GM18511 (cell line): ENCODE measurements at regions not wholly inside any gene's neighbourhood (a gene's known extent, or its start where the extent isn't known, plus 50 kb on each side); places are given as distances from the start of the nearest gene placed in this dataset.
A peak's percentile ranks its signal among the peaks of the same experiment; 100 is the strongest.

Source experiments
- ATAC-seq: cut with Tn5 transposase; IDR thresholded peaks from one replicate; pipeline ENCODE4 v1.9.1; 2021; ENCODE audit warnings: mild to moderate bottlenecking, moderate library complexity; ENCODE audit not compliant: unreplicated experiment

DNA sequence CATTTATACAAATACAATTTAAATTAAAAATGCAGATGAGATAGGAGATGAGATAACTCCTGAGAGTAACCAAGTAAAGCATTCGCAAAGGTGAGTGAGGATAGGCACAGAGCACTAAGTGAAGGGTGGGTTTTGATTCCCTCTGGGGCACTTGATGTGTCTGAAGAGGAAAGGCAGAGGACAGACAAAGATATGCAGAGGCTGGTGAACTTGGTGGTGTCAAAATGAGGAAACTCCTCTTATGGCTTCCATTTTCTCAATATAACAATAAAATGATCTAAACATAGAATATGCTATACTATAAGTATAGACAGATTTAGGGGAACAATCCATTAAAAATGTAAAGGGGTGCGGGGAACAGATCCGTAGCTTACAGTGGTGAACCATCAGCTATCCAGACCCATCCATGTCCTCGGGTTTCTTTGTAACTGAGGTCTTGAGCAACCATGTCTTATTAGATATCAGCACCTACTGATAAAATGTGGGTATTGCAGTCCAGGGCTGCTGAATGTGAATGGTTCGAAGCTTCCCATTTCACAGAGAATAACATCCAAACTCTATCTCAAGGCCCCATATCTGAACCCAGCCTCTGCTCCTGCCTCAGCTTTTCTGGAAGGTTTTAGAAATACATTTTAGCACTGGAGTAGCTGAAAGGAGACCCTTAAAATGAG is 73.9 kb upstream of the SLC10A2 start:
- peak; percentile 95 for ATAC-seq

DNA sequence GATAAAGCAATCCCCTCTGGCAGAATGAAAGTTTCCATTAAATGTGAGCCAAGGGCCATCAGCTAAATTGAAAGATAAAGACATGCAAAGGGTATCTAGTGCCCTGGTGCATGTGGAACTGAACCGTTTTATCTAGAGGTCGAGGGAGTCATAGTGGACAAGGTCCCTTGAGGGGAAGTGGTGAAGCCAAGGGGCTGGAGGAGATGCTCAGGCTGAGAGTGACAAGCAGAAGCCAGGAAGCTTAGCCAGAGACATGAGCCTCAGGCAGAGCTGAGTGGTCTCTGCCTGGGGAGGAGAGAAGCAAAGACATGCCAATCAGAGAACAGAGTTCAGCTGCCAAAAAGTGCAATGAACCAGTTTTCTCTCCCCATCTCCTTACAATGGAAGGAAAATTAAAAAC is 68.1 kb upstream of the SLC10A2 start:
- ATAC-seq: peak; percentile 36

- ATAC-seq: no peak
Observed at GRCh38 chr13:103133556-103133955, 67.3 kb upstream of the SLC10A2 start.

DNA sequence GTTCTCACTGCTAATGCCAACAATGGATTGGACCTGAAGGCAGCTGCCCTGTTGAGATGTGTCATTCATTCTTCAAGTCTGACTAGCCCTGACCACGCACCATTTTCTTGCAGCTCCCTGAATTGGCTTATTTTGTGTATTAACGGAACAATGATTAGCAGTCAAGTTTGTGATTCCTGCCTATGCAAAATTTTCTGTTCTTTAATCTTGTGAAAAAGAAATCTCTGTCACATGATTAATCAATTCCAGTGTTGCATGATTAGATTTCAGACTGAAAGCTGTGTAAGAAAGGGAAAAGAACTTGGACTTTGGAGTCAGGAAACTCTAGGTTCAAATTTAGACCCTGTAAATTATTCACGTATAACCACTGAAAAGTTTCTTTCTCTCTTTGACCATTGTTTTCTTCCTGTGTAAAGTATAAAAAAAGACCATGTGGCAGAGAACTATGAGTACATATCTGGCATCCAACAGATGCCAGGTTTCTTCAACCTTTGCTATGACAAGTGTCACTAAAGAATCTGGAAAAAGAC is 64.5 kb upstream of the SLC10A2 start:
- peak; percentile 84 for ATAC-seq

- ATAC-seq: peak; percentile 0
Observed at GRCh38 chr13:103130146-103130545, 63.9 kb upstream of the SLC10A2 start.
